B cell (primary cell): ENCODE measurements at regions not wholly inside any gene's neighbourhood (a gene's known extent, or its start where the extent isn't known, plus 50 kb on each side); places are given as distances from the start of the nearest gene placed in this dataset.

Source experiments
- EZH2 ChIP-seq: IDR thresholded peaks from 2 replicates; pipeline ENCODE4 v1.6.1; 2012; ENCODE audit warnings: borderline replicate concordance, low read depth, mild to moderate bottlenecking, moderate library complexity, low read length; ENCODE audit not compliant: insufficient read depth, poor library complexity, severe bottlenecking
- TF ChIP-seq, protein P1 (sequence below): fragments of 200-600 bp; IDR thresholded peaks from one replicate; pipeline ENCODE4 v1.8.0; 2022; ENCODE audit warnings: antibody characterized with exemption, mild to moderate bottlenecking

DNA sequence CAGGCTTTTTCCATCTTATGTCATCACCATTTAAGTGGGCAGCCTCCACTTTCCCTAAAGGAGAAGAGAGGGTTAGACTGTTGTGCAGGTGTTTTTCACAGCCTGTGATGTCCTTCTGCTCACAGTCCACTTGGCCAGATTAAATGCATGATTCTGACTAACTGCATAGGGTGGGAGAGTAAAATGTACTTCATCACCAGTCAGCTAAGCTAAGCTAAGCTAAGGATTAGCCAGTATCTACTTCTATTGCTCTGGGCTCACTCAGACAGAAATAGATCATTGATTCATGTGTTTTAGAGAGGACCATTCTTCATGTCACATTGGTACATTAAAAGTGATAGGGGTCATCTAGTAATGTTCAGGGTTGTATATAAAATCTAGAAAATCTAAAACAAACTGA is 1013.1 kb downstream of the NTRK3 start:
- TF ChIP-seq, protein P1, sequence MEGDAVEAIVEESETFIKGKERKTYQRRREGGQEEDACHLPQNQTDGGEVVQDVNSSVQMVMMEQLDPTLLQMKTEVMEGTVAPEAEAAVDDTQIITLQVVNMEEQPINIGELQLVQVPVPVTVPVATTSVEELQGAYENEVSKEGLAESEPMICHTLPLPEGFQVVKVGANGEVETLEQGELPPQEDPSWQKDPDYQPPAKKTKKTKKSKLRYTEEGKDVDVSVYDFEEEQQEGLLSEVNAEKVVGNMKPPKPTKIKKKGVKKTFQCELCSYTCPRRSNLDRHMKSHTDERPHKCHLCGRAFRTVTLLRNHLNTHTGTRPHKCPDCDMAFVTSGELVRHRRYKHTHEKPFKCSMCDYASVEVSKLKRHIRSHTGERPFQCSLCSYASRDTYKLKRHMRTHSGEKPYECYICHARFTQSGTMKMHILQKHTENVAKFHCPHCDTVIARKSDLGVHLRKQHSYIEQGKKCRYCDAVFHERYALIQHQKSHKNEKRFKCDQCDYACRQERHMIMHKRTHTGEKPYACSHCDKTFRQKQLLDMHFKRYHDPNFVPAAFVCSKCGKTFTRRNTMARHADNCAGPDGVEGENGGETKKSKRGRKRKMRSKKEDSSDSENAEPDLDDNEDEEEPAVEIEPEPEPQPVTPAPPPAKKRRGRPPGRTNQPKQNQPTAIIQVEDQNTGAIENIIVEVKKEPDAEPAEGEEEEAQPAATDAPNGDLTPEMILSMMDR: no peak
- no peak for TF ChIP-seq EZH2
